Body of pancreas (tissue), 4 donors: ENCODE measurements at regions not wholly inside any gene's neighbourhood (a gene's known extent, or its start where the extent isn't known, plus 50 kb on each side); places are given as distances from the start of the nearest gene placed in this dataset.

Experiments
- CTCF ChIP-seq, 7 experiments: fragments of 450-650 bp in 4 of 7; fragments of 200-600 bp in 3 of 7; sonication (generic) in 3 of 7; IDR thresholded peaks; one replicate each; pipeline ENCODE4 v1.5.1; 2016 to 2019; ENCODE audit warnings: antibody characterized with exemption in 7 of 7
- POLR2A ChIP-seq, 3 donors: fragments of 450-650 bp; IDR thresholded peaks; one replicate each; pipeline ENCODE4 v1.6.1; 2016; ENCODE audit warnings: antibody characterized with exemption in 3 of 3, mild to moderate bottlenecking in 2 of 3

GRCh38 chr4:32789026-32789608 is 2068.9 kb downstream of the PCDH7 start:
- TF ChIP-seq CTCF (IDR thresholded peaks at IDR 0.05) (no peak), POLR2A (IDR thresholded peaks at IDR 0.05) (no peak)
